NCI-H1048 (cell line): ENCODE measurements at regions not wholly inside any gene's neighbourhood (a gene's known extent, or its start where the extent isn't known, plus 50 kb on each side); places are given as distances from the start of the nearest gene placed in this dataset.
"Not testable (repeated sequence)": the region's sequence is repeated elsewhere in the genome, so short reads cannot be mapped to it uniquely, and the experiment has no call there.

ENCODE experiments used
- DNase-seq: peaks from one replicate; lab custom pipeline; 2025; lab: John Stamatoyannopoulos, UW

GRCh38 chr5:29252390-29252789 lies 1941.1 kb upstream of the CDH6 start:
- no peak for DNase-seq

GRCh38 chr5:29247346-29248028 lies 1946.0 kb upstream of the CDH6 start:
- DNase-seq = no peak

- no peak for DNase-seq
Observed at GRCh38 chr5:29240379-29240778, 1953.1 kb upstream of the CDH6 start.

- DNase-seq = no peak
Observed at GRCh38 chr5:29239606-29240005, 1953.9 kb upstream of the CDH6 start.

- no peak for DNase-seq
Observed at GRCh38 chr5:29238115-29238514, 1955.4 kb upstream of the CDH6 start.

- DNase-seq = no peak
Observed at GRCh38 chr5:29231154-29231553, 1962.3 kb upstream of the CDH6 start.

- no peak for DNase-seq
Observed at GRCh38 chr5:29230591-29230990, 1962.9 kb upstream of the CDH6 start.

GRCh38 chr5:29229461-29229860 lies 1964.0 kb upstream of the CDH6 start:
- DNase-seq = no peak

- DNase-seq = no peak
Observed at GRCh38 chr5:29218138-29218537, 1975.3 kb upstream of the CDH6 start.

GRCh38 chr5:29214839-29215238 lies 1978.6 kb upstream of the CDH6 start:
- no peak for DNase-seq

GRCh38 chr5:29213475-29213874 lies 1980.0 kb upstream of the CDH6 start:
- no peak for DNase-seq

- no peak for DNase-seq
Observed at GRCh38 chr5:29208024-29208423, 1985.5 kb upstream of the CDH6 start.

GRCh38 chr5:29203049-29203448 lies 1990.4 kb upstream of the CDH6 start:
- no peak for DNase-seq

GRCh38 chr5:29197631-29198454 lies 1995.6 kb upstream of the CDH6 start:
- DNase-seq = no peak

GRCh38 chr5:29193972-29194371 lies 1999.5 kb upstream of the CDH6 start:
- no peak for DNase-seq

- not testable (repeated sequence) for DNase-seq
Observed at GRCh38 chr5:29191269-29192048, 2002.0 kb upstream of the CDH6 start.

- DNase-seq = not testable (repeated sequence)
Observed at GRCh38 chr5:29190398-29190797, 2003.1 kb upstream of the CDH6 start.

- not testable (repeated sequence) for DNase-seq
Observed at GRCh38 chr5:29186380-29186779, 2007.1 kb upstream of the CDH6 start.

GRCh38 chr5:29185558-29185957 lies 2007.9 kb upstream of the CDH6 start:
- DNase-seq = no peak

GRCh38 chr5:29175774-29176173 lies 2017.7 kb upstream of the CDH6 start:
- DNase-seq = no peak

- DNase-seq = no peak
Observed at GRCh38 chr5:29170599-29170998, 2022.9 kb upstream of the CDH6 start.

- DNase-seq = no peak
Observed at GRCh38 chr5:29169886-29170285, 2023.6 kb upstream of the CDH6 start.

GRCh38 chr5:29162297-29162696 lies 2031.2 kb upstream of the CDH6 start:
- DNase-seq = no peak
